GM04504 (cell line): ENCODE measurements at regions not wholly inside any gene's neighbourhood (a gene's known extent, or its start where the extent isn't known, plus 50 kb on each side); places are given as distances from the start of the nearest gene placed in this dataset.

Experiments used
- DNase-seq: peaks from one replicate; pipeline ENCODE4 v3.0.0-alpha.2; 2012; ENCODE audit warnings: low read depth

GRCh38 chr2:5539282-5540165 lies 152.7 kb upstream of the SOX11 start:
- no peak for DNase-seq

- DNase-seq = no peak
Observed at GRCh38 chr2:5540856-5541255, 151.3 kb upstream of the SOX11 start.

GRCh38 chr2:5544205-5544786 lies 147.9 kb upstream of the SOX11 start:
- DNase-seq = no peak

GRCh38 chr2:5546181-5546580 lies 146.0 kb upstream of the SOX11 start:
- DNase-seq = no peak

GRCh38 chr2:5548991-5549715 lies 143.0 kb upstream of the SOX11 start:
- no peak for DNase-seq

- no peak for DNase-seq
Observed at GRCh38 chr2:5549771-5550170, 142.4 kb upstream of the SOX11 start.

GRCh38 chr2:5555636-5556035 lies 136.5 kb upstream of the SOX11 start:
- no peak for DNase-seq

GRCh38 chr2:5561006-5561405 lies 131.2 kb upstream of the SOX11 start:
- DNase-seq = no peak

GRCh38 chr2:5562426-5562825 lies 129.8 kb upstream of the SOX11 start:
- no peak for DNase-seq

- DNase-seq = no peak
Observed at GRCh38 chr2:5562865-5563264, 129.3 kb upstream of the SOX11 start.

GRCh38 chr2:5563411-5563810 lies 128.8 kb upstream of the SOX11 start:
- no peak for DNase-seq

- DNase-seq = no peak
Observed at GRCh38 chr2:5569256-5569655, 122.9 kb upstream of the SOX11 start.

GRCh38 chr2:5576015-5576414 lies 116.2 kb upstream of the SOX11 start:
- DNase-seq = no peak

GRCh38 chr2:5587766-5588165 lies 104.4 kb upstream of the SOX11 start:
- DNase-seq = no peak

GRCh38 chr2:5588601-5589000 lies 103.6 kb upstream of the SOX11 start:
- no peak for DNase-seq

- DNase-seq = no peak
Observed at GRCh38 chr2:5589183-5589582, 103.0 kb upstream of the SOX11 start.

- no peak for DNase-seq
Observed at GRCh38 chr2:5590886-5591285, 101.3 kb upstream of the SOX11 start.

GRCh38 chr2:5592916-5593315 lies 99.3 kb upstream of the SOX11 start:
- DNase-seq = no peak

- DNase-seq = no peak
Observed at GRCh38 chr2:5594249-5594695, 97.9 kb upstream of the SOX11 start.

- no peak for DNase-seq
Observed at GRCh38 chr2:5596868-5597267, 95.3 kb upstream of the SOX11 start.

- DNase-seq = no peak
Observed at GRCh38 chr2:5598156-5598555, 94.0 kb upstream of the SOX11 start.

GRCh38 chr2:5609201-5609600 lies 83.0 kb upstream of the SOX11 start:
- DNase-seq = no peak

- DNase-seq = no peak
Observed at GRCh38 chr2:5612666-5613065, 79.5 kb upstream of the SOX11 start.
